HEK293 (cell line): ENCODE measurements at regions not wholly inside any gene's neighbourhood (a gene's known extent, or its start where the extent isn't known, plus 50 kb on each side); places are given as distances from the start of the nearest gene placed in this dataset.

Source experiments
- ZNF660 ChIP-seq: fragments of 450-650 bp; IDR thresholded peaks from 2 replicates; pipeline ENCODE4 v1.5.1; 2018; ENCODE audit warnings: missing biosample characterization, mild to moderate bottlenecking, missing genetic modification characterization
- TF ChIP-seq, protein P1 (sequence below): fragments of 450-650 bp; formaldehyde crosslinking; IDR thresholded peaks from 2 replicates; pipeline ENCODE4 v1.5.1; 2016; ENCODE audit warnings: missing biosample characterization, missing genetic modification characterization

DNA sequence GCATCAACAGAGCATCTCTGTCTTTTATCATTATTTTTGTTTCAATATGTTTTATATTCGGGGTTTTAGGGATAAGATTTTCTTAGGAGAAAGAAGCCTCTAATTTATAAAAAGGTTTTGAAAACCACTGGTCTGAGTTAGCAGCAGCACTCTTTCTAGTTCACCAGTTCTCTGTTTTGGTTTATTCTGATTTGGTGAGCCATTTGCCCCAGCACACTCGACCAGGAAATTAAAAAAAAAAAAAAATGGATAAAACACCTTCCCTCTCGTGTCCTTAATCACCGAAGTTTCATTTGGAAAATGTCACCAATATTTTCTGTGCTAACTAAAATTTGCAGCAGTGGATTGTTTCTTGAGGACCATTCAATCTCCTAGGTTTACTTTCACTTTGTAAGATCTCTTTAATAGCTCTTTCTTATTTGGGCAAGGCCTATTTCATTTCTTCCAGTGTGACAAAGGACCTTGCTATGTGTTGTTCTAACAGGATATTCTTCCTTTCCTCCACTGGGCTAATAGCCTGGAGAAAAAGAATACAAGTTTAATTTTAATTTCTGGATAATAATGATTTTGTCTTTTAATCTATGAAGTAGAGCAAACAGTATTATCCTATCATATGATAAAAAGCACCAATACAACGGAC lies 57.8 kb upstream of the ANXA1 start:
- TF ChIP-seq ZNF660 (tag by site-specific recombination): no peak
- TF ChIP-seq, protein P1, sequence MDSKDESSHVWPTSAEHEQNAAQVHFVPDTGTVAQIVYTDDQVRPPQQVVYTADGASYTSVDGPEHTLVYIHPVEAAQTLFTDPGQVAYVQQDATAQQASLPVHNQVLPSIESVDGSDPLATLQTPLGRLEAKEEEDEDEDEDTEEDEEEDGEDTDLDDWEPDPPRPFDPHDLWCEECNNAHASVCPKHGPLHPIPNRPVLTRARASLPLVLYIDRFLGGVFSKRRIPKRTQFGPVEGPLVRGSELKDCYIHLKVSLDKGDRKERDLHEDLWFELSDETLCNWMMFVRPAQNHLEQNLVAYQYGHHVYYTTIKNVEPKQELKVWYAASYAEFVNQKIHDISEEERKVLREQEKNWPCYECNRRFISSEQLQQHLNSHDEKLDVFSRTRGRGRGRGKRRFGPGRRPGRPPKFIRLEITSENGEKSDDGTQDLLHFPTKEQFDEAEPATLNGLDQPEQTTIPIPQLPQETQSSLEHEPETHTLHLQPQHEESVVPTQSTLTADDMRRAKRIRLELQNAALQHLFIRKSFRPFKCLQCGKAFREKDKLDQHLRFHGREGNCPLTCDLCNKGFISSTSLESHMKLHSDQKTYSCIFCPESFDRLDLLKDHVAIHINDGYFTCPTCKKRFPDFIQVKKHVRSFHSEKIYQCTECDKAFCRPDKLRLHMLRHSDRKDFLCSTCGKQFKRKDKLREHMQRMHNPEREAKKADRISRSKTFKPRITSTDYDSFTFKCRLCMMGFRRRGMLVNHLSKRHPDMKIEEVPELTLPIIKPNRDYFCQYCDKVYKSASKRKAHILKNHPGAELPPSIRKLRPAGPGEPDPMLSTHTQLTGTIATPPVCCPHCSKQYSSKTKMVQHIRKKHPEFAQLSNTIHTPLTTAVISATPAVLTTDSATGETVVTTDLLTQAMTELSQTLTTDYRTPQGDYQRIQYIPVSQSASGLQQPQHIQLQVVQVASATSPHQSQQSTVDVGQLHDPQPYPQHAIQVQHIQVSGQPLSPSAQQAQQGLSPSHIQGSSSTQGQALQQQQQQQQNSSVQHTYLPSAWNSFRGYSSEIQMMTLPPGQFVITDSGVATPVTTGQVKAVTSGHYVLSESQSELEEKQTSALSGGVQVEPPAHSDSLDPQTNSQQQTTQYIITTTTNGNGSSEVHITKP (tag by site-specific recombination): no peak
